ENCODE measurements at regions not wholly inside any gene's neighbourhood (a gene's known extent, or its start where the extent isn't known, plus 50 kb on each side); places are given as distances from the start of the nearest gene placed in this dataset.

GRCh38 chr2:239590995-239591915, 190.4 kb upstream of the HDAC4 start:
- no peak for DNase-seq (ENCODE audit: low read depth, low spot score)

- DNase-seq (ENCODE audit: low read depth, low spot score), result no peak
These were observed 189.5 kb upstream of the HDAC4 start for GRCh38 chr2:239590276-239590675.

GRCh38 chr2:239589833-239590232, 189.0 kb upstream of the HDAC4 start:
- DNase-seq (ENCODE audit: low read depth, low spot score), result no peak

GRCh38 chr2:239589270-239589825, 188.5 kb upstream of the HDAC4 start:
- no peak for DNase-seq (ENCODE audit: low read depth, low spot score)

GRCh38 chr2:239588451-239589269, 187.8 kb upstream of the HDAC4 start:
- no peak for DNase-seq (ENCODE audit: low read depth, low spot score)

GRCh38 chr2:239587841-239588240, 187.0 kb upstream of the HDAC4 start:
- no peak for DNase-seq (ENCODE audit: low read depth, low spot score)

- DNase-seq (ENCODE audit: low read depth, low spot score), result no peak
These were observed 186.5 kb upstream of the HDAC4 start for GRCh38 chr2:239587311-239587731.

- DNase-seq (ENCODE audit: low read depth, low spot score), result no peak
These were observed 186.0 kb upstream of the HDAC4 start for GRCh38 chr2:239586651-239587310.

- no peak for DNase-seq (ENCODE audit: low read depth, low spot score)
These were observed 184.6 kb upstream of the HDAC4 start for GRCh38 chr2:239585422-239585821.

- DNase-seq (ENCODE audit: low read depth, low spot score), result no peak
These were observed 184.2 kb upstream of the HDAC4 start for GRCh38 chr2:239584986-239585385.

GRCh38 chr2:239583879-239584859, 183.3 kb upstream of the HDAC4 start:
- no peak for DNase-seq (ENCODE audit: low read depth, low spot score)

- no peak for DNase-seq (ENCODE audit: low read depth, low spot score)
These were observed 182.5 kb upstream of the HDAC4 start for GRCh38 chr2:239583171-239583878.

- DNase-seq (ENCODE audit: low read depth, low spot score), result no peak
These were observed 181.7 kb upstream of the HDAC4 start for GRCh38 chr2:239582476-239582875.

- DNase-seq (ENCODE audit: low read depth, low spot score), result no peak
These were observed 180.6 kb upstream of the HDAC4 start for GRCh38 chr2:239581352-239581901.

- no peak for DNase-seq (ENCODE audit: low read depth, low spot score)
These were observed 179.3 kb upstream of the HDAC4 start for GRCh38 chr2:239580199-239580527.

- no peak for DNase-seq (ENCODE audit: low read depth, low spot score)
These were observed 178.8 kb upstream of the HDAC4 start for GRCh38 chr2:239579524-239580198.

- no peak for DNase-seq (ENCODE audit: low read depth, low spot score)
These were observed 178.3 kb upstream of the HDAC4 start for GRCh38 chr2:239579081-239579480.

GRCh38 chr2:239578381-239578780, 177.6 kb upstream of the HDAC4 start:
- no peak for DNase-seq (ENCODE audit: low read depth, low spot score)

GRCh38 chr2:239577935-239578334, 177.1 kb upstream of the HDAC4 start:
- no peak for DNase-seq (ENCODE audit: low read depth, low spot score)

Measured in ELF-1 (cell line).